Epithelial cell of prostate (primary cell): ENCODE measurements at regions not wholly inside any gene's neighbourhood (a gene's known extent, or its start where the extent isn't known, plus 50 kb on each side); places are given as distances from the start of the nearest gene placed in this dataset.
"Not testable (repeated sequence)": the region's sequence is repeated elsewhere in the genome, so short reads cannot be mapped to it uniquely, and the experiment has no call there.

Experiments
- DNase-seq: peaks from one replicate; pipeline ENCODE4 v3.0.0-alpha.2; 2011; ENCODE audit warnings: low read depth, low spot score
- H3K27ac ChIP-seq: fragments of 450-650 bp; 2 replicates; pipeline ENCODE4 v1.5.1; 2017; ENCODE audit warnings: mild to moderate bottlenecking

DNA sequence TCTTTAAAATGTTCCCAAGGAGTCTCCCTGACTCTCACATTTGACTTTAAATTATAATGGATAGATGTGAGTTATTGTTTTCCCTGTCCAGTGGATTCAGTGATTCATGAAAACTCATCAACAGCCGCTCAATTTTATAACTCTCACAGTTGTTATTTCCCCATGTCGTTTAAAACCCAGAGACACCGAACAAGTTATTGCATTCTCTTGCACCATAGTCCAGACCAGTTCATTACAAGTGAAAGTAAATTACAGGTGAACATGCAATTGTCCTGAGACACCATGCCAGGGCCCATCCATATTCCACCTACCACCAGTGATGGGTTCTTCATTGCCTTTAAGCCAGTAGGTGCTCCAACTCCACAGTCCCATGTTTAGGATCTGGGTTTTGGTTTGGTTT, 85.7 kb upstream of the CMKLR1 start:
- DNase-seq, result no peak
- H3K27ac ChIP-seq, result no peak overlapping the region

- no peak for DNase-seq
- H3K27ac ChIP-seq, result no peak overlapping the region
Measured at GRCh38 chr12:108424026-108424425, 84.9 kb upstream of the CMKLR1 start.

DNA sequence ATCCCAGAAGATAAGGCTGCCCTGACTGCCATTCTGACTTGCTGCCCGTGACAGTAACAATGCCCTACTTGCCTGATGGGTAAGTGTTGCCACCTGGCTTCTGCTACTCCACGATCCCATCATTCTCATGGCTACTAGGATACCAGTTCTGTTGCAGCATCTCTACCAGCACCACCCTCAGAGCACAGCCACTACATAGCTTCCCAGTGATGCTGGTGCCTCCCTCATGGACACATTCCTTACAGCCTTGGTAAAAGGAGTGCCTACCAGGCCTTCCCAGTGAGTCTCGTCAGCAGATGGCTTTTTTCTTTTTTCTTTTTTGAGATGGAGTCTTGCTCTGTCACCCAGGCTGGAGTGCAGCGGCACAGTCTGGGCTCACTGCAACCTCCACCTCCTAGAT, 84.4 kb upstream of the CMKLR1 start:
- H3K27ac ChIP-seq, result no peak overlapping the region
- no peak for DNase-seq

DNA sequence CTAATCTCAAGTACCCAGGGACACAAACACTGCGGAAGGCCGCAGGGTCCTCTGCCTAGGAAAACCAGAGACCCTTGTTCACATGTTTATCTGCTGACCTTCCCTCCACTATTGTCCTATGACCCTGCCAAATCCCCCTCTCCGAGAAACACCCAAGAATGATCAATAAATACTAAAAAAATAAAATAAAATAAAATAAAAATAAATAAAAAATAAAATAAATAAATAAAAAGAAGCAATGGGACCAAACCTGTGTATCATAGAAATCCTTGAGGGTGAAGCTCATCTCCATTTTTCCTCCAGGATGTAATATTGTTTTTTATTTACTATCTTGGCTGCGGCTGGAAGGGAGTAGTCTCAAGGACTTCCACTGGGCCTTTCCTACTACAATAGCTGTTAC, 82.0 kb upstream of the CMKLR1 start:
- not testable (repeated sequence) for DNase-seq, H3K27ac ChIP-seq

- not testable (repeated sequence) for DNase-seq, H3K27ac ChIP-seq
Measured at GRCh38 chr12:108420421-108420820, 81.3 kb upstream of the CMKLR1 start.

DNA sequence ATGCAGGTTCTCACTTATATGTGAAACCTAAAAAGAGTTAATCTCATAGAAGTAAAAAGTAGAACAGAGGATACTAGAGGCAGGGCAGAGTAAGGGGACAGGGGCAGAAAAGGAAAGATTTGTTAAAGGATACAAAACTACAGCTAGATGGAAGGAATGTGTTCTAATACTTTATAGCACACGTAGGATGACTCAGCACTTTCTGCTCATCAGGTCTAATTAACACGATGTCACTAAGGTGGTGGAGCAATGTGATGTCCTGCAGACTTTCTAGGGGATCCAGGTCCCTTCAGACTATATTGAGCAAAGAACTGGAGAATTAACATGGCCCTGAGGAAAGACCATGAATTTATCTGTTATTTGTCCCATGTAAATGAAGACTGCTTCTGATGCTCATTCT, 80.8 kb upstream of the CMKLR1 start:
- no peak overlapping the region for H3K27ac ChIP-seq

DNA sequence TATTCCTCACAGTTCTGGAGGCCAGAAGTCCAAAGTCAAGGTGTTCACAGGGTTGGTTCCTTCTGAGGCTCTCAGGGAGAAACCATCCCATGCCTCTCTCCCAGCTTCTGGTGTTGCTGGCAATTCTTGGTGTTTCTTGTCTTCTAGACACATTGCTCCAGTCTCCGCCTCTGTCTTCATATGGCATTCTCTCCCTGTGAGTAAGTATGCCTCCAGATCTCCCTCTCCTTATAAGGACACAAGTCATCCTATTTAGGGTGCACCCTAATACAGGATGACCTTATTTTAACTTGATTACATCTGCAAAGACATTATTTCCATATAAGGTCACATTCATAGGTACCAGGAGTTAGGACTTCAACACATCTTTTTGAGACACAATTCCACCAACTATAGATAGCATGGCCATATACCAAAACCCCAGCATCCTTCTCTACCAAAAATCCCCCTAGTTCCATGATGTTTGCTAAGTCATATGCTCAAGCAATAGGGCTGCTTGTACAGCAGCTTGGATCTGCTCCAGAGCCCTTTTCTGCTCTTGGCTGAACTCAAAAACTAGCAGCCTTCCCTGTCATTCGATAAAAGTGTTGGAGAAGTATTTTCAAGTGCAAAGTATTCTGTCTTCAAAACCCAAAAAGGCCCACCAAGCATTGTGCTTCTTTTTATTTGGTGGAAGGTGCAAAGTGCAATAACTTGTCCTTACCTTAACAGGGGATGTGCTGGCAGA, 79.2 kb upstream of the CMKLR1 start:
- no peak overlapping the region for H3K27ac ChIP-seq
- DNase-seq, result no peak

More for the DNA sequence above, 80.8 kb upstream of the CMKLR1 start:
- no peak for DNase-seq

DNA sequence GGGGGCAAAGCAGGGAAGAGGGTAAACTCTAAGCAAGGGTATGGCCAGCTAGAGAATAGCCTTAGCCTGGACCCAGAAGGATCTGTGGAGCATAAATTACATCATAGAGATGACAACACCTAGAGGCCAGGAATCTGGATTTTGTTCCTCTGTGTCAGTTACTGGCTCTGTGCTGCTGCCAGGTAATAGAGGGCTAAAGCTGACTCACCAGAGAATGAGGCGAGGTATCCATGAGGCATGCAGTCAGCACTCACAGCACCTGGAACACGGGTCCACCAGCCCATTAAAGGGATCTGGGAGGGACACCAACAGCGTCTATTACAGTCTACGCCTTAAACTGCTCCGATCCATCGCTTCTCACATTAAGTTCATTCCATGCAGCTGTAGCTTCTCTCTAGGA, 74.9 kb upstream of the CMKLR1 start:
- peak; percentile 10 for DNase-seq

DNA sequence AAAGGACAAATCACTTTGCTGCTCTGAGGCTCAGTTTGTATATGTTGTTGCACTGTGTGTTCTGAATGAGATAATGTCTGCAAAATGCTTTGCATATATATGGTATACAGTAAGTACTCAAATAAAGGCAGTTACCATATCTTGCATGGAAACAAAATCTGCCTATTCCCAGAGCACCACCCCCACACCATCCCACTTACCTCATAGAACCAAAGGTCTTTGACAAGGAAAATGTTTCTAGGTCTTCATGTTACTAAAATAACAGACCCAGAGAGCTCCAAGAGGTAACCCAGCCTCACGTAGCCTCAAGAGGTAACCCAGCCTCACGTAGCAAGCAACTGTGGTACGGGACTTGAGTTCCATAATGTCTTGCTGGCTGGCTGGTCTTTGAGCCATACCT, 71.6 kb upstream of the CMKLR1 start:
- DNase-seq, result no peak

More for the DNA sequence above, 74.9 kb upstream of the CMKLR1 start:
- no peak overlapping the region for H3K27ac ChIP-seq

DNA sequence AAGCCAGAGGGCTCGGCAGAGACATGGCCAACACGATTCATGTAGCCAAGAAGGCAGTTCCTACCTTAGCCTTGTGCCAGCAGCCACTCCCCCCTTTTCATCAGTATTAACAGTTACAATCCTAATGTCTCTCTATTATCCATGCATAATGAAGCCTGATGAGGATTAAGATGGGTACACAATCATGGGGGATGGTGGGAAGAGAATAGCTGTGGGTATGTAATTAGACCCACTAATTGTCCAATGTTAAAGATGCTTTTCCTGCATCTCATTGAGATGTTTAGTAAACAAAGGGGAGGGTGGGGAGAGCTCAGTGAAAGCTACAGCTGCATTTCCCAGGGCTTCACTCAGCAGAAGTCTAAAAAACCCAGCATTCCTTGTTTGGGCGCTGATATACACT, 70.4 kb upstream of the CMKLR1 start:
- no peak for DNase-seq
- no peak overlapping the region for H3K27ac ChIP-seq

More for the DNA sequence above, 71.6 kb upstream of the CMKLR1 start:
- H3K27ac ChIP-seq, result no peak overlapping the region

DNA sequence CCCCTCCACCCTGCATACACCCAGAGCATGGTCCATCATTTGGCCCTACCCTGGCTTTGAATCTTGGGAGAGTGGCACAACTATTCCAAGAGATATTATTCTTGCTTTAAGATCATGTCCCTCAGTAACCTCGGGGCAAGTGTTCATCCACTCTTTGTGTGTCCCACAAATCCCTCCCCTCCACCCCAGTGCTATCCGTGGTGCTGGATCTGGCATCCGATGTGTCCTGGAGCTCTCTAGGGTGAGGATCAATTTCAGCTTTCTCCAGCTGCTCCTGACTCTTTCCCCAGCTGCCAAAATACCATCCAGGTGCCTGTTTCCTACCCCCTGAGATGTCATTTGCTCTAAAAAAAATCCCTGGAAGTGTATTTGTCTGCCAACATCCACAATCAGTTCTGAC, 64.8 kb upstream of the CMKLR1 start:
- DNase-seq, result no peak
- no peak overlapping the region for H3K27ac ChIP-seq

- no peak overlapping the region for H3K27ac ChIP-seq
- DNase-seq, result no peak
Measured at GRCh38 chr12:108401964-108402363, 62.9 kb upstream of the CMKLR1 start.

DNA sequence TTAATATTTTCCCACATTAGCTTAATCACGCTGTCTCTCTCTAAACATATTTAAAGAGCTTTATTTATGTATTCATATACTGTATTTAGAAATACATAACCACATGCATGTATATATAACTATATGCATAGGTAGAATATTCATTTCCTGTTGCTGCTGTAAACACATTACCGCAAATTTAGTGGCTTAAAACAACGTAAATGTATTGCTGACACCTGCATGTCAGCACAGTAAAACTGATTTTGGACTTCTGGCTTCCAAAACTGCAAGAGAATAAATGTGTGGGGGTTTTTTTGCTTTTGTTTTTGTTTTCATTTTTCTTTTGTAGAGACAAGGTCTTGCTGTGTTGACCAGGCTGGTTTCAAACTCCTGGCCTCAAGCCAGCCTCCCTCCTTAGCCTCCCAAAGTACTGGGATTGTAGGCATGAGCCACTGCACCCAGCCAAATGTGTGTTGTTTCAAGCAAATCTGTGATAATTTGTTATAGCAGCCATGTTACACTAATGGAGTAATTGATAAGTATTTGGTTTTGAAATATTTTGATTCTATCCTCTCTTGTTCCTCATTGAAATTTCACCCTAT, 61.9 kb upstream of the CMKLR1 start:
- no peak overlapping the region for H3K27ac ChIP-seq
- DNase-seq, result no peak

- no peak for DNase-seq
- H3K27ac ChIP-seq, result no peak overlapping the region
Measured at GRCh38 chr12:108400481-108400880, 61.4 kb upstream of the CMKLR1 start.

- no peak overlapping the region for H3K27ac ChIP-seq
Measured at GRCh38 chr12:108400056-108400455, 60.9 kb upstream of the CMKLR1 start.

GRCh38 chr12:108399514-108399913, 60.4 kb upstream of the CMKLR1 start:
- DNase-seq, result no peak
- H3K27ac ChIP-seq, result no peak overlapping the region

More at GRCh38 chr12:108400056-108400455, 60.9 kb upstream of the CMKLR1 start:
- no peak for DNase-seq

DNA sequence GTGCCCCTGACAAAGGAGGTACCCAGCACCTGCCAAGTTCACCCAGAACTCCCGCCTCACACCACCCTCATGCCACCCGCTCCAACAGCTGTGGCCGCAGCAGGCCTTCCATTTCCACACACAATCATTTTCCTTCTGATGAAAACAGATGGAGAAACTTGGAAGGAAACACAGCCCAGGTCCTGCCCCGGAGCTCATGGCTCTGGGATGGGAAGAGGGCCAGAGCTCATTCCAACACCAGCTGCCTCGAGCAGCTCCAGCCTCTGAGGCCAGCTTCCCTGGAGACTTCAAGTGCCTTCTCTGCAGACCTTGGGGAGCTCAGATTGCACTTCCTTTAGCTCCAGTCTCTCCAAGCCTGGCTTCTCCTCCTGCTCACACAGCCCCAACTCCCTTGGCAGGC, 55.1 kb upstream of the CMKLR1 start:
- H3K27ac ChIP-seq, result no peak overlapping the region
- no peak for DNase-seq

- H3K27ac ChIP-seq, result no peak overlapping the region
- DNase-seq, result no peak
Measured at GRCh38 chr12:108392284-108392683, 53.2 kb upstream of the CMKLR1 start.

- DNase-seq, result no peak
- no peak overlapping the region for H3K27ac ChIP-seq
Measured at GRCh38 chr12:108390495-108391203, 51.5 kb upstream of the CMKLR1 start.

DNA sequence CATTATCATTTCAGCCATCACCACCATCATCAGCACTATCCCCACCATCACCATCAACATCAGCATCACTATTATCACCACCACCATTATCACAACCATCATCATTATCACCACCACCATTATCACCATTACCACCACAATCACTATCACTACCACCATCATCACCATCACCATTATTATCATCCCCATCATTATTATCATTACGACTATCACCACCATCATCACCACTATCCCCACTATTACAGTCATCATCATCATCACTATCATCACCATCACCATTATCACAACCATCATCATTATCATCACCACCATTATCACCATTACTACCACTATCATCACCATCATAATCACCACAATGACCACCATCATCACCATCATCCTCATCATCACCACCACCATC, 50.4 kb upstream of the CMKLR1 start:
- H3K27ac ChIP-seq, result no peak overlapping the region
- no peak for DNase-seq
